D721Med (cell line): ENCODE measurements at regions not wholly inside any gene's neighbourhood (a gene's known extent, or its start where the extent isn't known, plus 50 kb on each side); places are given as distances from the start of the nearest gene placed in this dataset.

ENCODE experiments used
- DNase-seq: peaks from one replicate; pipeline ENCODE4 v3.0.0; 2011; ENCODE audit warnings: low spot score; ENCODE audit not compliant: insufficient read length
- FAIRE-seq: peaks from 2 replicates; lab custom pipeline; 2011; peaks lifted over from hg19 to GRCh38; lab: Jason Lieb, UNC
- CTCF ChIP-seq: IDR thresholded peaks from 2 replicates; pipeline ENCODE4 v1.5.1; 2012; ENCODE audit warnings: mild to moderate bottlenecking, control low read depth; ENCODE audit not compliant: insufficient read depth; ENCODE audit errors: missing control alignments

- FAIRE-seq (no peak), DNase-seq (no peak)
- no peak for TF ChIP-seq CTCF
Observed at GRCh38 chr7:18235819-18236218, 208.2 kb upstream of the PRPS1L1 start.

- DNase-seq (no peak), FAIRE-seq (no peak)
- TF ChIP-seq CTCF = no peak
Observed at GRCh38 chr7:18239212-18239611, 211.6 kb upstream of the PRPS1L1 start.

- no peak for TF ChIP-seq CTCF
- FAIRE-seq = no peak
- DNase-seq = no peak
Observed at GRCh38 chr7:18241543-18242231, 214.0 kb upstream of the PRPS1L1 start.

- DNase-seq = no peak
- TF ChIP-seq CTCF = no peak
- FAIRE-seq = no peak
Observed at GRCh38 chr7:18243731-18244130, 216.1 kb upstream of the PRPS1L1 start.

- no peak for TF ChIP-seq CTCF
- no peak for FAIRE-seq
- DNase-seq = no peak
Observed at GRCh38 chr7:18250133-18250532, 222.5 kb upstream of the PRPS1L1 start.

- FAIRE-seq = no peak
- no peak for DNase-seq
Observed at GRCh38 chr7:18257711-18258110, 230.1 kb upstream of the PRPS1L1 start.

More at GRCh38 chr7:18257711-18258110, 230.1 kb upstream of the PRPS1L1 start:
- no peak for TF ChIP-seq CTCF
